ENCODE measurements at regions not wholly inside any gene's neighbourhood (a gene's known extent, or its start where the extent isn't known, plus 50 kb on each side); places are given as distances from the start of the nearest gene placed in this dataset.

GRCh38 chr21:27062443-27062842 is 95.6 kb upstream of the ADAMTS5 start:
- DNase-seq (ENCODE audit: extremely low spot score): no peak
- CTCF ChIA-PET: no interaction called here
- TF ChIP-seq SP1 (IDR thresholded peaks at IDR 0.05) (no peak), ZNF384 (IDR thresholded peaks at IDR 0.05) (no peak), FOXM1 (IDR thresholded peaks at IDR 0.05; ENCODE audit: borderline replicate concordance) (no peak), L3MBTL2 (conservative IDR thresholded peaks at IDR 0.05) (no peak), CTBP1 (IDR thresholded peaks at IDR 0.05; ENCODE audit: borderline replicate concordance) (no peak), SUZ12 (IDR thresholded peaks at IDR 0.05) (no peak), BHLHE40 (IDR thresholded peaks at IDR 0.05; ENCODE audit: borderline replicate concordance) (no peak)
- POLR2A ChIA-PET: no interaction called here

GRCh38 chr21:27061770-27062169 is 94.9 kb upstream of the ADAMTS5 start:
- TF ChIP-seq L3MBTL2 (conservative IDR thresholded peaks at IDR 0.05) (no peak), PKNOX1 (IDR thresholded peaks at IDR 0.05) (no peak), ARNT (IDR thresholded peaks at IDR 0.05) (no peak), FOXM1 (IDR thresholded peaks at IDR 0.05; ENCODE audit: borderline replicate concordance) (no peak), NFRKB (IDR thresholded peaks at IDR 0.05) (no peak), TARDBP (IDR thresholded peaks at IDR 0.05) (no peak), HDGF (IDR thresholded peaks at IDR 0.05; ENCODE audit: borderline replicate concordance) (no peak), LEF1 (IDR thresholded peaks at IDR 0.05; ENCODE audit: borderline replicate concordance) (no peak), ZNF384 (IDR thresholded peaks at IDR 0.05) (no peak), SP1 (IDR thresholded peaks at IDR 0.05) (no peak), FOXA1 (IDR thresholded peaks at IDR 0.05) (no peak), BHLHE40 (IDR thresholded peaks at IDR 0.05; ENCODE audit: borderline replicate concordance) (no peak)
- POLR2A ChIA-PET: no interaction called here
- CTCF ChIA-PET: no interaction called here
- no peak for DNase-seq (ENCODE audit: extremely low spot score)

- TF ChIP-seq ELF4 (IDR thresholded peaks at IDR 0.05): no peak
- TF ChIP-seq TARDBP (IDR thresholded peaks at IDR 0.05): no peak
- no peak for TF ChIP-seq CTBP1 (IDR thresholded peaks at IDR 0.05; ENCODE audit: borderline replicate concordance)
- TF ChIP-seq LEF1 (IDR thresholded peaks at IDR 0.05; ENCODE audit: borderline replicate concordance): no peak
- TF ChIP-seq FOXK2 (IDR thresholded peaks at IDR 0.05): no peak
- TF ChIP-seq L3MBTL2 (conservative IDR thresholded peaks at IDR 0.05): no peak
- no peak for TF ChIP-seq NFRKB (IDR thresholded peaks at IDR 0.05)
- no peak for TF ChIP-seq SP1 (IDR thresholded peaks at IDR 0.05)
- no peak for TF ChIP-seq PKNOX1 (IDR thresholded peaks at IDR 0.05)
- TF ChIP-seq FOXM1 (IDR thresholded peaks at IDR 0.05; ENCODE audit: borderline replicate concordance): no peak
- no peak for TF ChIP-seq FOXA1 (IDR thresholded peaks at IDR 0.05)
- no peak for TF ChIP-seq SUZ12 (IDR thresholded peaks at IDR 0.05)
- no peak for TF ChIP-seq BHLHE40 (IDR thresholded peaks at IDR 0.05; ENCODE audit: borderline replicate concordance)
- TF ChIP-seq ZNF384 (IDR thresholded peaks at IDR 0.05): no peak
- TF ChIP-seq ARNT (IDR thresholded peaks at IDR 0.05): no peak
- DNase-seq (ENCODE audit: extremely low spot score): no peak
- ChIA-PET CTCF (no interaction called here), POLR2A (no interaction called here)
Observed at GRCh38 chr21:27060190-27060589, 93.3 kb upstream of the ADAMTS5 start.

- POLR2A ChIA-PET: no interaction called here
- DNase-seq (ENCODE audit: extremely low spot score): no peak
- no peak for TF ChIP-seq CTBP1 (IDR thresholded peaks at IDR 0.05; ENCODE audit: borderline replicate concordance)
- TF ChIP-seq ARNT (IDR thresholded peaks at IDR 0.05): no peak
- no peak for TF ChIP-seq L3MBTL2 (conservative IDR thresholded peaks at IDR 0.05)
- no peak for TF ChIP-seq ELF4 (IDR thresholded peaks at IDR 0.05)
- TF ChIP-seq FOXM1 (IDR thresholded peaks at IDR 0.05; ENCODE audit: borderline replicate concordance): no peak
- no peak for TF ChIP-seq LEF1 (IDR thresholded peaks at IDR 0.05; ENCODE audit: borderline replicate concordance)
- no peak for TF ChIP-seq PKNOX1 (IDR thresholded peaks at IDR 0.05)
- no peak for TF ChIP-seq TARDBP (IDR thresholded peaks at IDR 0.05)
- no peak for TF ChIP-seq ZNF384 (IDR thresholded peaks at IDR 0.05)
- no peak for TF ChIP-seq SUZ12 (IDR thresholded peaks at IDR 0.05)
- CTCF ChIA-PET: no interaction called here
Observed at GRCh38 chr21:27058673-27059605, 92.1 kb upstream of the ADAMTS5 start.

GRCh38 chr21:27057997-27058396 is 91.1 kb upstream of the ADAMTS5 start:
- ChIA-PET CTCF (no interaction called here), POLR2A (no interaction called here)
- TF ChIP-seq SUZ12 (IDR thresholded peaks at IDR 0.05): no peak
- no peak for TF ChIP-seq FOXK2 (IDR thresholded peaks at IDR 0.05)
- no peak for TF ChIP-seq CTBP1 (IDR thresholded peaks at IDR 0.05; ENCODE audit: borderline replicate concordance)
- DNase-seq (ENCODE audit: extremely low spot score): no peak

- ChIA-PET CTCF (interaction anchor here (1.2 kb wide), 1 partner anchor 86 kb away, joined by 3 read pairs; no protein-coding TSS in a partner anchor), POLR2A (no interaction called here)
- no peak for DNase-seq (ENCODE audit: extremely low spot score)
- TF ChIP-seq L3MBTL2 (conservative IDR thresholded peaks at IDR 0.05) (no peak), PKNOX1 (IDR thresholded peaks at IDR 0.05) (peak; percentile 75)
Observed at GRCh38 chr21:27047658-27048314, 80.9 kb upstream of the ADAMTS5 start.

Data from HEK293T (cell line).